IPS-15b (cell line): ENCODE measurements at regions not wholly inside any gene's neighbourhood (a gene's known extent, or its start where the extent isn't known, plus 50 kb on each side); places are given as distances from the start of the nearest gene placed in this dataset.

Source experiments
- H3K27me3 ChIP-seq: one replicate; pipeline ENCODE4 v1.6.1; 2013; ENCODE audit warnings: low read length; ENCODE audit not compliant: control insufficient read depth, insufficient read depth
- H3K36me3 ChIP-seq: one replicate; pipeline ENCODE4 v1.6.1; 2013; ENCODE audit warnings: low read length; ENCODE audit not compliant: control insufficient read depth, insufficient read depth
- H3K4me1 ChIP-seq: one replicate; pipeline ENCODE4 v1.6.1; 2013; ENCODE audit warnings: mild to moderate bottlenecking, low read length; ENCODE audit not compliant: control insufficient read depth, insufficient read depth
- H3K4me3 ChIP-seq: one replicate; pipeline ENCODE4 v1.5.1; 2013; ENCODE audit warnings: low read depth, low read length
- H3K9ac ChIP-seq: one replicate; pipeline ENCODE4 v1.6.1; 2013; ENCODE audit warnings: low read depth, mild to moderate bottlenecking, low read length
- H3K9me3 ChIP-seq: one replicate; pipeline ENCODE4 v1.6.1; 2013; ENCODE audit warnings: mild to moderate bottlenecking, low read length; ENCODE audit not compliant: control insufficient read depth, insufficient read depth

- Histone ChIP-seq H3K9ac (no peak overlapping the region), H3K27me3 (no peaks in the 10 kb centered on the region), H3K36me3 (no peaks in the 10 kb centered on the region), H3K4me1 (no peaks in the 10 kb centered on the region), H3K9me3 (no peaks in the 10 kb centered on the region), H3K4me3 (no peak overlapping the region)
These were observed 187.5 kb upstream of the EEA1 start for GRCh38 chr12:93116632-93117031.

DNA sequence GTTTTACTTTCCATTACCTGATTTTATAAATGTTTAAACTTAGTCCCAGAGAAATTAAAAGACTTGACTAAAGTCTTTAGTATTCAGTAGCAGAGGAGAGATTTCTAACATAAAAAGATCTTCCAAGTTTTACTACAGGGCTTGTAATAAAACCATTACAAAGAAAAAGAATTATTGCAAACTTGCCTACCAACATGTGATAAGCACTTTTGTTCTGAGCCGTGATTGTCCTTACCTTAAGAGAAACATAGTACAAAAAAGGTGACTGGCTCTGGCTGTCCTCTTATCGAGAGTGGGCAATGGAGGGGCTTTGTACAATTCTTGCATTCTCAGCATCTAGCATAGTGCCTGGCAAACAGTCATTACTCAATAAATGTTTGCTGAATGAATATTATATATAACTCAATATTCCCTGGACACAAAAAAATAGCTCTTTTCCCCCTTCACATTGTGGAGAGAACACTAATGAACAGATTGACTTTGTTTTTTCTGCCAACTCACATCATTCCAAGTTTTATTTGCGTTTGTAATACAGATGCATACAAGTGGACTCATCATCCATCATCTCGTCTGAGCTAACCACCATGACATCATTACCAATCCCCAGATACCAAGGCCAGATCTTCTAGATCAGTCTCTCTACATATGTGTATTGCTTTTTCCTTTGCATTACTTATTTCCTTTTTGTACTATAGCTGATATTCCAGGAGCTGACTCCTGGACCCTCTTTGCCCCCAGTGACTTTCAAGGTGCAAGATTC lies 192.8 kb upstream of the EEA1 start:
- H3K4me1 ChIP-seq: no peaks in the 10 kb centered on the region
- no peaks in the 10 kb centered on the region for H3K27me3 ChIP-seq
- H3K9me3 ChIP-seq: no peaks in the 10 kb centered on the region
- no peak overlapping the region for H3K4me3 ChIP-seq
- no peaks in the 10 kb centered on the region for H3K36me3 ChIP-seq
- no peak overlapping the region for H3K9ac ChIP-seq

DNA sequence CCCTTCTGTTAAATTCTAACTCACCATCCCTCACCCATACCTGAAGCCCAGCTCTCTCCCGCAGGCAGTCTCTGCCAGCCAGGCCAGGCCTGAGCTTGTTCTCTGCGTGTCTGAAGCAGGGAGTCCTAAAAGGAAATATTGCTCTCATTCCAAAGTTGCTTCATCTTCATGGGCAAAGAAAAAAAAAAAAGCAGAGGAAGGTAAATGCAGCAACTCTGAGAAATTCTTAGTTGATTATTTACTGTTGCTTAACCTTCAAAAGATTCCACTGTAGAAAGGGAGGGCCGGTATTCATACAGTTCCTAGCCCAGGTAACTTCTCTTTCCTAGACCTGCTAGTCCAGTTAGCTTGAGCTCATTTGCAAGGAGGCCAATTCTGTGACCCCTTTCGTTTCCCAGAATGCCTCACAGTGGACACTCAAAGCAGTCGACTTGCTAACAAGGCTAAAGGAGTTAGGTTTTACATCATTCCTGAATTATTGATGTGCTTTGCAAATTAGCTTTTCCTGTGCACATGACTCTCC lies 193.5 kb upstream of the EEA1 start:
- H3K9ac ChIP-seq: no peak overlapping the region
- H3K9me3 ChIP-seq: no peaks in the 10 kb centered on the region
- H3K4me1 ChIP-seq: no peaks in the 10 kb centered on the region
- H3K4me3 ChIP-seq: no peak overlapping the region
- no peaks in the 10 kb centered on the region for H3K27me3 ChIP-seq
- no peaks in the 10 kb centered on the region for H3K36me3 ChIP-seq

DNA sequence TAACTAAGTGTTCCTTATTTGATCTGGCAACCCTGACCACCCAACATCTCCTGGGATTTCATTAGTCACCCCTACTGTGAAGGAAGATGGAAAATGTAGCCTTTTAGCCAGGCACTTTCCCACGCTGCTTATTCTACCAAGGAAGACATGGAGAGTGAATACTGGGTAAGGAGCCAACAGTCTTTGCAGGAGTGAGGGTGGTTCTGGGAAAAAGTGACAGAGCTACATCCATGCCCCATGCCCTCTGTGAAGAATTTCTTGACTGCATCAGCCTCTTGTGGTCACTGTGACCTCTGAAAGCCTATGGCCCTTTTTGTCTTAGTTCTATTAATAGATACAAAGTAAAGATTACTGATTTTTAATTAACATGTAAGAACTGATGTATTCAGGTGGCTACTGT lies 196.0 kb upstream of the EEA1 start:
- Histone ChIP-seq H3K4me1 (no peaks in the 10 kb centered on the region), H3K27me3 (no peaks in the 10 kb centered on the region), H3K9ac (no peak overlapping the region), H3K9me3 (no peaks in the 10 kb centered on the region), H3K4me3 (no peak overlapping the region), H3K36me3 (no peaks in the 10 kb centered on the region)

DNA sequence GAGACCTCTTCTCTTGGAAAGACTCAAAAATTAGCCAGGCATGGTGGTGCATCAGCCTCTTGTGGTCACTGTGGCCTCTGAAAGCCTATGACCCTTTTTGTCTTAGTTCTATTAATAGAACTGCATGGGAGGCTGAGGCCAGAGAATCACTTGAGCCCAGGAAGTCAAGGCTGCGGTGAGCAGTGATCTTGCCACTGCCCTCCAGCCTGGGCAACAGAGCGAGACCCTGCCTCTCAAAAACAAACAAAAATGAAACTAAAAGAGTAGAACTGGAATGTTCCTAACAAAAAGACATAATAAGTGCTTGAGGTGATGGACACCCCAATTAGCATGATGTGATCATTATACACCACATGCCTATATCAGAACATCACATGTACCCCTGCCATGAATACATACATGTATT lies 197.0 kb upstream of the EEA1 start:
- Histone ChIP-seq H3K27me3 (no peaks in the 10 kb centered on the region), H3K9ac (no peak overlapping the region), H3K4me3 (no peak overlapping the region), H3K9me3 (no peaks in the 10 kb centered on the region), H3K4me1 (no peaks in the 10 kb centered on the region), H3K36me3 (no peaks in the 10 kb centered on the region)

GRCh38 chr12:93127107-93127560 lies 198.0 kb upstream of the EEA1 start:
- no peaks in the 10 kb centered on the region for H3K27me3 ChIP-seq
- no peaks in the 10 kb centered on the region for H3K36me3 ChIP-seq
- H3K9ac ChIP-seq: no peak overlapping the region
- H3K4me3 ChIP-seq: no peak overlapping the region
- H3K9me3 ChIP-seq: no peaks in the 10 kb centered on the region
- H3K4me1 ChIP-seq: no peaks in the 10 kb centered on the region

- no peaks in the 10 kb centered on the region for H3K27me3 ChIP-seq
- H3K9ac ChIP-seq: no peak overlapping the region
- H3K4me1 ChIP-seq: no peaks in the 10 kb centered on the region
- no peak overlapping the region for H3K4me3 ChIP-seq
- no peaks in the 10 kb centered on the region for H3K36me3 ChIP-seq
- no peaks in the 10 kb centered on the region for H3K9me3 ChIP-seq
These were observed 198.7 kb upstream of the EEA1 start for GRCh38 chr12:93127582-93128331.

DNA sequence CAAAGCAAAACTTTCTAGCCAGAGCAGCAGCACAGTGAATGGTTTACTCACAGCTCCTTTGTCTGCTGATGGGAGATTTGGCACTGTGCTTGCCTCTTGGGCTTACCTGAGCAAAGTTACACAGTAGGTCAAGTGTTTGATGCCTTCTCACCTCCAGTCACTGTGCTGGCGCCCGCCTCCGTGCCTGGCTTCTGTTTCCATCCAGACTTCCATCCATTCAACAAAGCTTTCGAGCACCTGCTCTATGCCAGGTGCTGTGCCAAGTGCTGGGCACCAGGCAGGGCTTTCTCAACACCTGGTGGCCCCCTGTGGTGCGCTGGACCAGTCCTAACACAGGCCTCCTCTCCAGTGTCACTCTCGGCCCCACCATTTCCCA lies 199.2 kb upstream of the EEA1 start:
- no peaks in the 10 kb centered on the region for H3K4me1 ChIP-seq

GRCh38 chr12:93130366-93131054 lies 201.4 kb upstream of the EEA1 start:
- Histone ChIP-seq H3K9ac (no peak overlapping the region), H3K4me1 (no peaks in the 10 kb centered on the region), H3K9me3 (no peaks in the 10 kb centered on the region), H3K4me3 (no peak overlapping the region), H3K36me3 (no peaks in the 10 kb centered on the region), H3K27me3 (no peaks in the 10 kb centered on the region)

More for the DNA sequence above, 199.2 kb upstream of the EEA1 start:
- Histone ChIP-seq H3K27me3 (no peaks in the 10 kb centered on the region), H3K9ac (no peak overlapping the region), H3K36me3 (no peaks in the 10 kb centered on the region), H3K9me3 (no peaks in the 10 kb centered on the region), H3K4me3 (no peak overlapping the region)

DNA sequence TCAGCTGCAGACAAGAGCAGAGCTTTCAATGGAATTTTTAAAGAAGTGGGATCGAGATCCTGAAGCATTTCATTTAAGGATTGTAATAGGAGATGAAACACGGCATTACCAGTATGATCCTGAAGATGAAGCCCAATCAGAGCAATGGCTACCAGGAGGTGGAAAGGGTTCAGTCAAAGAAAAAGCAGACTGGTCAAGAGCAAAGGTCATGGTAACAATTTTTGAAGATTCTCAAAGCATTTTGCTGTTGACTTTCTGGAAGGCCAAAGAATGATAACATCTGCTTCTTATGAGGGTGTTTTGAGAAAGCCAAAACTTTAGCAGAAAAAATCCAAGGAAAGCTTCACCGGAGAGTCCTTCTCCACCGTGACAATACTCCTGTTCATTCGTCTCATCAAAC lies 204.3 kb upstream of the EEA1 start:
- Histone ChIP-seq H3K4me1 (no peaks in the 10 kb centered on the region), H3K36me3 (no peaks in the 10 kb centered on the region), H3K27me3 (no peaks in the 10 kb centered on the region), H3K9ac (no peak overlapping the region), H3K4me3 (no peak overlapping the region), H3K9me3 (no peaks in the 10 kb centered on the region)

GRCh38 chr12:93134175-93134890 lies 205.2 kb upstream of the EEA1 start:
- H3K36me3 ChIP-seq: no peaks in the 10 kb centered on the region
- H3K9me3 ChIP-seq: no peaks in the 10 kb centered on the region
- H3K27me3 ChIP-seq: no peaks in the 10 kb centered on the region
- H3K4me1 ChIP-seq: no peaks in the 10 kb centered on the region
- H3K4me3 ChIP-seq: no peak overlapping the region
- H3K9ac ChIP-seq: no peak overlapping the region
